H9 (cell line): ENCODE measurements at regions not wholly inside any gene's neighbourhood (a gene's known extent, or its start where the extent isn't known, plus 50 kb on each side); places are given as distances from the start of the nearest gene placed in this dataset.

Experiments used
- DNase-seq: peaks from one replicate; pipeline ENCODE4 v3.0.0-alpha.2; 2017
- H2AFZ ChIP-seq: one replicate; pipeline ENCODE4 v1.6.1; 2013; ENCODE audit warnings: mild to moderate bottlenecking, low read length, control low read depth, moderate library complexity
- H2AK5ac ChIP-seq: 2 replicates; pipeline ENCODE4 v1.6.1; 2013; ENCODE audit warnings: low read length, control low read depth, mixed read lengths; ENCODE audit not compliant: insufficient read length
- H2BK120ac ChIP-seq: one replicate; pipeline ENCODE4 v1.6.1; 2013; ENCODE audit warnings: low read depth, mild to moderate bottlenecking, low read length, control low read depth, inconsistent platforms; ENCODE audit not compliant: poor library complexity, severe bottlenecking
- H2BK12ac ChIP-seq: 2 replicates; pipeline ENCODE4 v1.6.1; 2013; ENCODE audit warnings: low read length, control low read depth, mixed read lengths, low read depth; ENCODE audit not compliant: insufficient read length
- H2BK15ac ChIP-seq: 2 replicates; pipeline ENCODE4 v1.6.1; 2013; ENCODE audit warnings: low read depth, low read length, control low read depth
- H2BK20ac ChIP-seq: one replicate; pipeline ENCODE4 v1.6.1; 2013; ENCODE audit warnings: low read depth, mild to moderate bottlenecking, low read length, control low read depth, inconsistent platforms; ENCODE audit not compliant: poor library complexity, severe bottlenecking
- H2BK5ac ChIP-seq: 2 replicates; pipeline ENCODE4 v1.6.1; 2013; ENCODE audit warnings: low read length, control low read depth, mixed read lengths; ENCODE audit not compliant: insufficient read length
- H3K14ac ChIP-seq: 2 replicates; pipeline ENCODE4 v1.6.1; 2013; ENCODE audit warnings: low read length, control low read depth; ENCODE audit not compliant: insufficient read depth
- H3K18ac ChIP-seq: 2 replicates; pipeline ENCODE4 v1.6.1; 2013; ENCODE audit warnings: low read depth, mild to moderate bottlenecking, mixed read lengths, low read length, control low read depth; ENCODE audit not compliant: insufficient read length
- H3K23ac ChIP-seq: 2 replicates; pipeline ENCODE4 v1.6.1; 2013; ENCODE audit warnings: low read length, control low read depth, mixed read lengths, low read depth; ENCODE audit not compliant: insufficient read length
- H3K23me2 ChIP-seq: 2 replicates; pipeline ENCODE4 v1.6.1; 2013; ENCODE audit warnings: low read depth, mild to moderate bottlenecking, mixed read lengths, low read length, control low read depth; ENCODE audit not compliant: insufficient read length, poor library complexity, severe bottlenecking
- H3K27ac ChIP-seq: 2 replicates; pipeline ENCODE4 v1.5.1; 2013; ENCODE audit warnings: low read length, control low read depth, mixed read lengths, low read depth; ENCODE audit not compliant: insufficient read length
- H3K27me3 ChIP-seq: 2 replicates; pipeline ENCODE4 v1.6.1; 2013; ENCODE audit warnings: low read length, control low read depth, inconsistent platforms; ENCODE audit not compliant: insufficient read depth
- H3K4ac ChIP-seq: 2 replicates; pipeline ENCODE4 v1.6.1; 2013; ENCODE audit warnings: low read depth, mild to moderate bottlenecking, control low read depth, inconsistent platforms, low read length, moderate library complexity
- H3K4me1 ChIP-seq: 2 replicates; pipeline ENCODE4 v1.6.1; 2013; ENCODE audit warnings: low read length, control low read depth, inconsistent platforms; ENCODE audit not compliant: insufficient read depth
- H3K4me2 ChIP-seq: 2 replicates; pipeline ENCODE4 v1.6.1; 2013; ENCODE audit warnings: low read length, control low read depth, mixed read lengths; ENCODE audit not compliant: insufficient read length, insufficient read depth
- H3K56ac ChIP-seq: 2 replicates; pipeline ENCODE4 v1.6.1; 2013; ENCODE audit warnings: low read depth, mild to moderate bottlenecking, mixed read lengths, low read length, control low read depth; ENCODE audit not compliant: insufficient read length
- H3K79me1 ChIP-seq: 2 replicates; pipeline ENCODE4 v1.6.1; 2013; ENCODE audit warnings: low read depth, mild to moderate bottlenecking, moderate library complexity, low read length, control low read depth, inconsistent platforms; ENCODE audit not compliant: insufficient read depth, poor library complexity, severe bottlenecking
- H3K79me2 ChIP-seq: 2 replicates; pipeline ENCODE4 v1.6.1; 2013; ENCODE audit warnings: low read length, control low read depth, inconsistent platforms; ENCODE audit not compliant: insufficient read depth
- H3K9ac ChIP-seq: 2 replicates; pipeline ENCODE4 v1.6.1; 2013; ENCODE audit warnings: low read length, control low read depth, mixed read lengths; ENCODE audit not compliant: insufficient read length; ENCODE audit errors: extremely low read depth
- H3K9me3 ChIP-seq: one replicate; pipeline ENCODE4 v1.6.1; 2013; ENCODE audit warnings: low read depth, low read length, inconsistent platforms; ENCODE audit not compliant: control insufficient read depth
- H3T11ph ChIP-seq: one replicate; pipeline ENCODE4 v1.6.1; 2013; ENCODE audit warnings: mild to moderate bottlenecking, low read length, control low read depth, inconsistent platforms
- H4K20me1 ChIP-seq: one replicate; pipeline ENCODE4 v1.6.1; 2013; ENCODE audit not compliant: control insufficient read depth, insufficient read length, insufficient read depth
- H4K5ac ChIP-seq: 2 replicates; pipeline ENCODE4 v1.6.1; 2013; ENCODE audit warnings: low read depth, mild to moderate bottlenecking, mixed read lengths, low read length, control low read depth; ENCODE audit not compliant: insufficient read length
- H4K8ac ChIP-seq: replicated peaks from 2 replicates; pipeline ENCODE4 v1.6.1; 2013; ENCODE audit warnings: low read length, control low read depth, mixed read lengths, low read depth; ENCODE audit not compliant: insufficient read length
- H4K91ac ChIP-seq: 2 replicates; pipeline ENCODE4 v1.6.1; 2013; ENCODE audit warnings: low read depth, mild to moderate bottlenecking, moderate library complexity, mixed read lengths, low read length, control low read depth; ENCODE audit not compliant: insufficient read length
- H3K27ac Mint-ChIP-seq, 3 experiments: 2 replicates in 2 of 3; 3 replicates in 1 of 3; pipeline ENCODE4 v1.8.0; 2020 to 2021; ENCODE audit warnings: mixed read lengths in 3 of 3, mild to moderate bottlenecking in 1 of 3, moderate library complexity in 1 of 3
- H3K27me3 Mint-ChIP-seq: 2 replicates; pipeline ENCODE4 v1.8.0; 2021; ENCODE audit warnings: low read depth, mild to moderate bottlenecking, moderate library complexity, mixed read lengths
- H3K36me3 Mint-ChIP-seq, 3 experiments: 2 replicates in 2 of 3; 3 replicates in 1 of 3; pipeline ENCODE4 v1.8.0; 2020 to 2021; ENCODE audit warnings: low read depth in 3 of 3, mixed read lengths in 3 of 3; ENCODE audit not compliant: insufficient read depth in 1 of 3
- H3K4me1 Mint-ChIP-seq, 2 experiments: 2 replicates each; pipeline ENCODE4 v1.8.0; 2020; ENCODE audit warnings: mixed read lengths in 2 of 2
- H3K4me3 Mint-ChIP-seq, 2 experiments: 2 replicates in 1 of 2; 3 replicates in 1 of 2; pipeline ENCODE4 v1.8.0; 2020 to 2021; ENCODE audit warnings: mild to moderate bottlenecking in 2 of 2, mixed read lengths in 2 of 2, moderate library complexity in 1 of 2
- H3K9me3 Mint-ChIP-seq, 2 experiments: 2 replicates in 1 of 2; 3 replicates in 1 of 2; pipeline ENCODE4 v1.8.0; 2020; ENCODE audit warnings: mild to moderate bottlenecking in 2 of 2, mixed read lengths in 2 of 2, moderate library complexity in 1 of 2
- WGBS: extraction: QIAGEN DNeasy Blood & Tissue Kit; methylation state at CpG from one replicate; pipeline ENCODE4 v1.1.7; 2013; ENCODE audit warnings: missing lambda C conversion rate, low lambda C conversion rate, mixed read lengths; ENCODE audit not compliant: insufficient read length; ENCODE audit errors: extremely low coverage; 5-methylcytosine and 5-hydroxymethylcytosine counted together
- TF ChIP-seq, protein P1 (sequence below): fragments of 200-600 bp; sonication (generic); conservative IDR thresholded peaks from 3 replicates; pipeline ENCODE4 v1.8.0; 2021; ENCODE audit warnings: antibody characterized with exemption, mild to moderate bottlenecking

DNA sequence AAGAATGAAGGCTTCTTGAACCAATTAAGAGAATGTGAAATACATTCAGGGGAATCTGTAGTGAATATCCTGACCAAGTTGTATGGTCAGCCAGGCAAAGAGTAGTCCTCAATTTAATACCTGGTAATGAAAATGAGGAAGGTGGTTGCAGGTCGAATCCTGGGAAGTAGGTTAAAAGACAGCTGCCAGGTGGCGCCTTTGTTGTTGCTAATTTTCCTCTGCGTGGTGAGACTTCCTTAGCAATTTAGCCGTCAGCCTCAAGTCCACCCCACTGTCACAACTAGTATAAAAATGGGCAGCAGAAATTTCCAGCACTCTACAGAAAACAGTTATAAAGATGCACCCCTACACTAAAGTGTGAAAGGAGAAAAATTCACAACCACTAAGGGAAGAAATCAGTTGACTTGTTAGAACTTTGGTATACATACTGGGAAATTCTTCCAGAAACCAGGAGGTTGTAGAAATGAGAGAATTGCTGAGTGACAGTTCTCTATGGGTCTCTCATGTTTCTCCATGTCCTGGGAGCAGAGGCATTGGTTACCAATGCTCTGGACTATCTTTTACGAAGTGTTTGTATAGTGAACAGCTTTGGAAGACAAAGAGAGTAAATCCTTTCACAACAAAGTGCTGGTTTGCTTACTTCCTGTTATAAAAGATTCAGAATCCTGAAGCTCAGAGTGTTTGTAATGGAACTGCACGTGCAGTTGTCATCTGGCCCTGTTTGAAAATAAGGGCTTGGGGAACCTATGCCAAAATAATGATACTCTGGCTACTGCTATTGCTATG, 235.9 kb downstream of the NHLRC3 start:
- Mint-ChIP-seq H3K36me3 (no peaks in the 10 kb centered on the region), H3K4me1 (peaks cover 7 to 11% of the 10 kb centered on the region in 2 experiments; a peak in 2 of 4 replicates), H3K9me3 (no peaks in the 10 kb centered on the region), H3K27me3 (peaks cover 22% of the 10 kb centered on the region), H3K4me3 (no peak overlapping the region; a peak in 1 of 5 replicates), H3K27ac (no peak overlapping the region)
- Histone ChIP-seq H3K23ac (no peak overlapping the region), H3K56ac (no peak overlapping the region), H2AK5ac (no peak overlapping the region), H3K27ac (no peak overlapping the region), H3K18ac (no peak overlapping the region), H3K14ac (no peak overlapping the region), H4K20me1 (no peaks in the 10 kb centered on the region), H3T11ph (no peak overlapping the region), H2AFZ (no peak overlapping the region), H2BK15ac (no peak overlapping the region), H3K79me2 (no peaks in the 10 kb centered on the region), H3K27me3 (no peaks in the 10 kb centered on the region), H3K23me2 (no peaks in the 10 kb centered on the region), H2BK120ac (no peak overlapping the region), H3K4me1 (peaks cover 2% of the 10 kb centered on the region; the same call in 1 of the 2 replicates), H4K91ac (no peak overlapping the region), H3K4me2 (no peak overlapping the region), H3K79me1 (no peaks in the 10 kb centered on the region), H3K4ac (no peak overlapping the region), H4K8ac (no peak overlapping the region), H3K9me3 (no peaks in the 10 kb centered on the region), H4K5ac (no peak overlapping the region), H3K9ac (no peak overlapping the region), H2BK5ac (no peak overlapping the region), H2BK12ac (no peak overlapping the region), H2BK20ac (no peak overlapping the region)
- WGBS = no CpG with 5 or more reads among the region's 6 CpGs
- TF ChIP-seq, protein P1, sequence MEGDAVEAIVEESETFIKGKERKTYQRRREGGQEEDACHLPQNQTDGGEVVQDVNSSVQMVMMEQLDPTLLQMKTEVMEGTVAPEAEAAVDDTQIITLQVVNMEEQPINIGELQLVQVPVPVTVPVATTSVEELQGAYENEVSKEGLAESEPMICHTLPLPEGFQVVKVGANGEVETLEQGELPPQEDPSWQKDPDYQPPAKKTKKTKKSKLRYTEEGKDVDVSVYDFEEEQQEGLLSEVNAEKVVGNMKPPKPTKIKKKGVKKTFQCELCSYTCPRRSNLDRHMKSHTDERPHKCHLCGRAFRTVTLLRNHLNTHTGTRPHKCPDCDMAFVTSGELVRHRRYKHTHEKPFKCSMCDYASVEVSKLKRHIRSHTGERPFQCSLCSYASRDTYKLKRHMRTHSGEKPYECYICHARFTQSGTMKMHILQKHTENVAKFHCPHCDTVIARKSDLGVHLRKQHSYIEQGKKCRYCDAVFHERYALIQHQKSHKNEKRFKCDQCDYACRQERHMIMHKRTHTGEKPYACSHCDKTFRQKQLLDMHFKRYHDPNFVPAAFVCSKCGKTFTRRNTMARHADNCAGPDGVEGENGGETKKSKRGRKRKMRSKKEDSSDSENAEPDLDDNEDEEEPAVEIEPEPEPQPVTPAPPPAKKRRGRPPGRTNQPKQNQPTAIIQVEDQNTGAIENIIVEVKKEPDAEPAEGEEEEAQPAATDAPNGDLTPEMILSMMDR = peak; percentile 58; the same call in 2 of the 3 replicates
- peak; percentile 38 for DNase-seq
